ENCODE measurements at regions not wholly inside any gene's neighbourhood (a gene's known extent, or its start where the extent isn't known, plus 50 kb on each side); places are given as distances from the start of the nearest gene placed in this dataset.
"Not testable (repeated sequence)": the region's sequence is repeated elsewhere in the genome, so short reads cannot be mapped to it uniquely, and the experiment has no call there.

DNA sequence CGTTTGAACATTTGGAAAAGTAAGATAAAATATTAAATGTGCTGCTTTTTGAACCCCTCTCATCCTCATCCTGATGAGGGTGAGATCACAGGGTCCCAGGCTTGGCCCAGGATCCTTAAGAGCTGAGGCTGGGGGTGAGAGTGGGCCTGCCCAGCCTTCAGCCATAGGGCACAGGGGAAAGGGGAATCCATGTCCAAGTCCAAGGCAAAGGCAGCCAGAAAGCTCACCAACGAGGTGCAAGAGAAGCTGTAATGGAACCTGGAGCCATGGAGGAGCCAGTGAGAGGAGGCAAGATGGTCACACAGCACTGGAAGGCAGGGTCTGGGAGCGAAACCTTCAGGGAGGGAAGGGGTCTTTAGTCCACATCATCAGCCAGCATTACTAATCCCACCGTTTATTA, 191.9 kb downstream of the RRAGC start:
- DNase-seq (ENCODE audit: low read depth), result no peak

DNA sequence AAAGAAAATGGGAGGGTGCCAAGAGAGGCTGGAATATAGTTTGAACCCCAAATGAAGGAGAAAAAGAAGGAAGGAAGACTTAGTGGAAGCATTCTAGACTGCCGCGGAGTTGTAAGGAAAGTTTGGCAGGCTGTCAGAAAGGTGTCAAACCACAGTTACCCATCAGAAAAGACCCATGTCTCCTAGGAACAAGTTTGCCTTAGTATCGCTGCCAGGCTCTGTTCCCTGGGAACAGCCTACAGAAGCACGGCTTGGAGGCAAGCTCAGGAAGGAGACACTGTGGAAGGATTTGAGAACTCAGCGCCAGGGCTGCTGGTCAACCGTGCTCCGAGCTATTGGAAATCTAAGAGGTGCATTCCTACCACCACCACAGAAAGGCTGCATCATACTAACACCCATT, 197.4 kb downstream of the RRAGC start:
- DNase-seq (ENCODE audit: low read depth), result no peak

DNA sequence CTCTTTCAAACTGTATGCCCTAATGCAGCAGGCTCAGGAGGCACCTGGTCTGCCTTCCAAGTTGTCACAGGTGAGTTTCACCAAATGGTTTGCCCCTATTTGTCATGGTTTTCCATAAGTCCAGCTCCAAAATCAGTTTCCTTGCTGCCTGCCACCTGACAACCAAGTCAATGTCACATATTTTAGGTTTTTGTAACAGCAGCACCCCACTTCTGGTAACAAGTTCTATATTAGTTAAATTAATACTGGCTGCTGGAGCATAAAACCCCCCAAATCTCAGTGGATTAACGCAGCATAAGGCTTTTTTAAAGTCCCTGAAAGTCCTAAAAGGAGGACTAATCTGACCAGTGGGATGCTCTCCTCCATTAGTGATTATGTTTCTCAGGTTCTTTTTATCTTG, 200.7 kb downstream of the RRAGC start:
- no peak for DNase-seq (ENCODE audit: low read depth)

DNA sequence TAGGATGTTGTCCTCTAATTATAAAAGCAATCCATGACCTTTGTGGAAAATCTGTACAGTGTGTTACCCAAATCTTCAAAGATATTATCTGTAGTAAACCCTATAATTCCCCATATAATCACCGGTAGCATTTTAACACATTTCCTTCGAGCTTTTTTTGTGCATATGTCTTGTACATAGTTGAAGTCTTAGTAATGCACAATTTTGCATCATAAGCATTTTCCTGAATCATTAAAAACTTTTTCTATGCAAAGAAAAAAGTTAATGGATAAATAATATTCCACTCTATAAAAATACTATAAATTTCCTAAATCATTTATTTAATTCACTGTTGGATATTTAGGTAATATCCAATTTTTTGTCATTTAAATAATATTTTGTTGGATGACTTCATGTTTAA, 201.7 kb downstream of the RRAGC start:
- no peak for DNase-seq (ENCODE audit: low read depth)

DNA sequence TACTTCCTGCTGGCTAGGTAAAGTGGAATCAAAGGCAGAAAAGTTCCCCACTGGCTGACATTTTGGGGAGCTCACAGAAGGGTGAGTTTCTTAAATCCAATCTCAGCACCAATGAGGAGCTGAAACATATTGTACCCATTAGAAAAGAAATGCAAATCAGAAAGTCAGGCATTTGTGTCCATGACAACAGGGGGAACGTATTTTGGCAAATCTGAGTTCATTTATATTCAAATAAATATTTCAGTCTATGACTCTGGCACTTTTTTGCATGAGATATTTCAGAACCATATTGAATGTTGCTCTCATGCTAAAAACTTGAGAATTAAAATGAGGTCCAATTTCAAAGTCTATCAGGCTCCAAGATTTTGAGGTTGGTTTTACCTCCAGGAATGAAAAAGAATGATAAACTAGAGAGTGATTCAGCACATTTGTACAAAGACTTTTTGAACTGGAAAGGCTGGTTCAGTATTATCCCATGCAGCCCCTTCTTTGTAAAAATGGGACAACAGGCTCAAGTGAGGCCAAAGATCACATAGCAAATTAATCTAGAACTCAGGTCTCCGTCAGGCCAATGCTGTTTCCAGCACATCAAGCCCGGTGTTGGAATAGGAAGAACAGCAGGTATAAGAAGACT, 202.2 kb downstream of the RRAGC start:
- DNase-seq (ENCODE audit: low read depth), result no peak

DNA sequence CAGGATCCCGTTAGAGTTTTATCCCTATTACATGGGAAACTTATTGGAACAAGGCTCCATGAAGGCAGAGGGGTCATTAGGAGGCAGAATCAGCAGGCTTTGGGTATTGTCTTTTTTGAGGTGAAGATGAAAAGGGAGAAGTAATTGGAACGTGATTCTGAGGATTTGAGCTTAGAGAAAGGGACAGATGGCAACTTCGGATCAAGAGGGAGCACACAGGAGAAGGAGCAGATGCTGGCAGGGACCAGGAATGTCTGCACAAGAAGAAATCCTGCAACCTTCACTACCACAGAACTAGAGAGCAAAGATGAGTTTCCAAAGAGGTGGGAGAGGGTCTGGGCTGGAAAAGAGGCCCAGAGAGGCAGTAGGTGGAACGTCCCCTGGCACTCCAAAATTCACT, 202.8 kb downstream of the RRAGC start:
- DNase-seq (ENCODE audit: low read depth), result no peak

DNA sequence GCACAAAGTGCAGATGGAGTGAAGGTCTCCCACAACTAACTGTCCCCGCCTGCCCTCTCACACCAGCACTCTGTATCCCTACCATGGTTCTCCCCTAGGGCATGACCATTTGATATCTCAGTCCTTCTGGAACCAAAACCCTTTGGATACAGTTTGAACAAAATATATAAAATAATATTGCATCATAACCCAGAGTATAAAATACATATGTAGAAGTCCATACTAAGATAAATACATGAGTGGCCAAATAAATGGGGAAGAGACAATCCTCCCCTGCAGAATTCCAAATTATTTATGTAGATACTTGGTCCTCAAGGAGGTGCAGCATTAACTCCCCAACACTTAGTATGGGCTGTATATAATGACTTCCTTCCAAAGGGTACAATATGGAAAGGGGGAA, 207.4 kb downstream of the RRAGC start:
- no peak for DNase-seq (ENCODE audit: low read depth)

DNA sequence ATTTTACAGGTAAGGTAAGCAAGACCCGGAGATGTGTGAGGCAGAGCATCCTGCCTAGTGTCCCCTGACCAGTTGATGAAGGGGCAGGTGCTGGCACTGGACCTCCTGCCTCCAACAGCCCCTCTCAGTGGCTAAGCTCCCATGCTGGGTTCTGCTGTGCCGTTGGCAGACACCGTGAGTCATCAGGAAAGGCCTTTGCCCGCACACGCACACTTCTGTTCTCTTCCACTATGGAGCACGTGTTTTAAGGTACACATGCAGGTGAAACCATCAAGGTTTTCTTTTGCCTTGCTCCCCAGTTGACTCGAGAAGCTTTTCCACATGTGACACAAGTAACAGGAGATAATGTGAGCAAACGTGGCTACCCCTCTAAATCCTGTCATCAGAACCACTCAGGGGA, 207.9 kb downstream of the RRAGC start:
- no peak for DNase-seq (ENCODE audit: low read depth)

DNA sequence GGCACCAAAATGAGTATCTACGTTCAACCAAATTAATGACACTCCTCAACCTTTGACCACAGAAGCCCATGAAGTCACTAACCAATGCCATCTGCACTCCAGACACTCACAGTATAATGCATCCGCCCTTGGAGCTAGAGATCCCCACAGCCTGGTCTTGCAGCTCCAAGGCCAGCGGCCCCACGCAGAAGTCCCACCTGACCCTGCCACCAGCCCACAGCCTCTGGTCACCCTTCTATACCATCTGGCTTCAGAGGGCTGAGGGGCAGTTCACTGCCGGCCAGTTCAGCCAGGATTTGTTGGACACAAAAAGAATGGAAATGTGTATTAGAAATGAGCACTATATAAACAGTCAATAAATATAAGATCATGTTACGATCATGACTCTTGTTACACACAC, 211.2 kb downstream of the RRAGC start:
- DNase-seq (ENCODE audit: low read depth), result no peak

DNA sequence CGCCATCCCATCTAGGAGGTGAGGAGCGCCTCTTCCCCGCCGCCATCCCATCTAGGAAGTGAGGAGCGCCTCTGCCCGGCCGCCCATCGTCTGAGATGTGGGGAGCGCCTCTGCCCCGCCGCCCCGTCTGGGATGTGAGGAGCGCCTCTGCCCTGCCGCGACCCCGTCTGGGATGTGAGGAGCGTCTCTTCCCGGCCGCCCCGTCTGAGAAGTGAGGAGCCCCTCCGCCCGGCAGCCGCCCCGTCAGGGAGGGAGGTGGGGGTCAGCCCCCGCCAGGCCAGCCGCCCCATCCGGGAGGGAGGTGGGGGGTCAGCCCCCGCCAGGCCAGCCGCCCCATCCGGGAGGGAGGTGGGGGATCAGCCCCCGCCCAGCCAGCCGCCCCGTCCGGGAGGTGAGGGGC, 212.2 kb downstream of the RRAGC start:
- DNase-seq (ENCODE audit: low read depth), result not testable (repeated sequence)

DNA sequence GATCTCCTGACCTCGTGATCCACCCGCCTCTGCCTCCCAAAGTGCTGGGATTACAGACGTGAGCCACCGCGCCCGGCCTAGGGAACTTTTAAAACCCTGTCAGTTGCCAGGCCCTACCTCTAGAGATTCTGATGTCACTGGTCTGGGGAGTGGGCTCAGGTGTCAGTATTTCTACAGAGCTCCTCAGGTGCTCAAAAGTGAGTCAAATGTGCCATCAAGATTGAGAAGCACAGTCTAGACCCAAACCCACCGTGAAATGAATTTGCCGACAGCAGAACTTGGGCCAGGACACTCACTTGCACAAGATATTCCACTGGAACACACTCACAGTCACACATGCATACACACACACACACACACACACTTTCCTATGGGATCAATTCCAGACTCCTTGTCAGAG, 215.5 kb downstream of the RRAGC start:
- DNase-seq (ENCODE audit: low read depth), result no peak

DNA sequence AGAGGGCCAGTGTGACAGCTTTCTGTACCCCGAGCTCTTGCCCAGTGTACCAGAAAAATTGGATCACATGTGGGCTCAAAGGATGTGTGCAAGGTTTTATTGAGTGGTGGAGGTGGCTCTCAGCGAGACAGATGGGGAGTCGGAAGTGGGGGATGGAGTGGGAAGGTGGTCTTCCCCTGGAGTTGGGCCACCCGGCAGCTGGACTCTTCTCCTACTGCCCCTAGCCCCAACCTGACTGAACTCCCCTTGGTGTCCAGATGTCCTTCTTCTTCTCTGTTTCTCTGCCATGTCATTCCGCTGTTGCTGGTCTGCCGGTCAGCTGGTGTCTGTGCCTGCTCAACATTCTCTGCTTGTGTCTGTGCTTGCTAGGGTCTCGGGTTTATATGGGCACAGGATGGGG, 217.9 kb downstream of the RRAGC start:
- no peak for DNase-seq (ENCODE audit: low read depth)

DNA sequence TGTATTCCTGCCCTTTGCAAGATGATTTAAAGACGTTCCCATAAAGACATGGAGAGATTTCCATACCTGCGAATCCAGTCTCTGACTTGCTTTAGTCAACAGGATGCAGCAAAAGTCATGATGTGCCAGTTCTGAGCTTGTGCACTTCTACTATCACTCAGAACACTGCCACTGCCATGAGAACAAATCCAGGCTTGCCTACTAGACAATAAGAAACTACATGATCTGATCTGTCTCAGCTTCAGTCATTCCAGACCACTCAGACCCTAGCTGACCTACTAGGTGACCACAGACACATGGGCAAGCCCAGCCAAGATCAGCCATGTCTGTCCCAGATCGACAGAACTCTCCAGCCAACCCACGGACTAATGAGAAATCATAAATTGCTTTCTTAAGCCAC, 219.2 kb downstream of the RRAGC start:
- DNase-seq (ENCODE audit: low read depth), result no peak

DNA sequence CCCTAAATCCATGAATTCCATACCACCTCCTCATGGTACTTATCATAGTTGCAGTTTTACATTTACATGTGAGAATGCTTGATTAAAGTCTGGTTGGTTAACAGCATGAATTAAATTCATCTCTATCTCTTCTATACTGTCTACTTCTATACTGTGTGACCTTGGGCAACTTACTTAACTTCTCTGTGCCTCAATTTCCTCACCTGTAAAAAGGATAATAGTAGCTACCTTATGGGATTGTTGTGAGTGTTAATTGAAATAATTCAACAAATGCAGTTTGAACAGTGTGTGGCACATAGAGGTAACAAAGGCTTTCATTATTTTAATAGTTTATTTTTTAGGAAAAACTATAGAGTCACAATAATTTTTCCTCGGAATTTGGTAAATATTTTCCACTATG, 231.3 kb downstream of the RRAGC start:
- DNase-seq (ENCODE audit: low read depth), result no peak

DNA sequence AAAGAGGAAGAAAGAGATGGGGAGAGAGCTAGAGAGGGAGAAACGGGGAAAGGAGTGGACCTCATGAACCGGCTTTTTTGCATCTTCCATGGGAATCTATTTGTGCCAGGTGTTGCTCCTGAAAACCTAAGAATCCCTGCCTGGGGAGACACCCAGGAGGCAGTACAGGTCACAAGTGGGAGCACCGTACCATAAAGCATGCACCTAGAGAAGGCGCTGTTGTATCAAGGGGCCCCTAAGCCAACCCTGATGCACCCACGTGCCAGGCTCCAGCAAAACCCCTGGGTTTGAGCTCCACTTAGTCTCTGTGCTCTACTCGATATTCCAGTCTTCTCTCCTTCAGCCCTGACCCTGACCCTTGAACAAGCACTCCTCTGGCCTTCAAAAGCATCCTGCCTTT, 233.6 kb downstream of the RRAGC start:
- DNase-seq (ENCODE audit: low read depth), result no peak

DNA sequence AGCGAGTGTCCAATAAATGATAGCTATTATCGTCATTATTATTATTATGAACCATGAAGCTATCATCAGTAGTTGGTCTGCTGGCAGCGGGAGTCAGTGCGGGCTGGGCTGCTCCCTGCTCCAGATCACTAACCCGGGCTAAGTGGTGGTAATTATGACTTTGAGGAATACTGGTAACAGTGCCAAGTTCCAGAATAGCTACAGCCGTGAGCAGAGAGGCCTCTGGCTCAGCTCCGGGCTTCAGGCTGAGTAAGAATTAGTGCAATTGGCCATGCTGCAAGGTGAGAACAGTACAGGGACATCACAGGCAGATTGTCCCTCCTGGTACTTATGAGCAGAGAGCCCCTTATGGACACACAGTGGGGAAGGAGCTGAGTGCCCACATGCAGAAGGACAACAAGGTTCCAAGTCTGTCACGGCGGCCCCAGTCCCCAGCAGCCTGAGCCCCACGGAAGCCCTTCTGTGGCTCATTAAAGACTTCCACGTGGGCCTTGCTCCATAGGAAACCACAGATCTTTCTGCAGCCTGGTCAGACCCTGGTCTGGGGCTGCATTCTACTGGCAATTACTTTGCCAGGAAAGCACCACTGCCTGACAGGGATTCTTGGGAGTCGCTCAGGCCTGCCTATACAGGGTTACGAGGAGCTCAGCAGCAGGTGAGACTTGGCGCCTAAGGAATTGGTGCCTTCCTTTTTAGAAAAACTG, 235.1 kb downstream of the RRAGC start:
- no peak for DNase-seq (ENCODE audit: low read depth)

DNA sequence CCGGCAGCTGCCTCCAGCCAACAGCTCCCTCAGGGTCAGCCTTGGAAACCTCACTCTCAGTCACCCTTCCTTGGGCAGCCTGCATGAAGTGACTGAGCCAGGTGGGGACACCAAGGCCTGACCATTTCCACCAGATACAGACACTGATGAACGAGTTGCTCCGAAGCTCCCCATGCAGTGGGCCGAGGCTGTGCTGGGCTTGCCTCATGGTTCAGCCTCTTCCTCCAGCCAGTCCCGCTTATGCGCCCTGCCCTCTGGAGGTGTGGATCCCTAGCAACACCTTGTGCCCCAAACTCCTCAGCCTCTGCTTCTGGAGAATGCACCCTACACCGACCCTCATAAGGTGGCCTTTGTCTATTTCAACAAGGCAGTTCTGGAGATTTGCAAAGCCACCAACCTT, 236.0 kb downstream of the RRAGC start:
- DNase-seq (ENCODE audit: low read depth), result no peak

DNA sequence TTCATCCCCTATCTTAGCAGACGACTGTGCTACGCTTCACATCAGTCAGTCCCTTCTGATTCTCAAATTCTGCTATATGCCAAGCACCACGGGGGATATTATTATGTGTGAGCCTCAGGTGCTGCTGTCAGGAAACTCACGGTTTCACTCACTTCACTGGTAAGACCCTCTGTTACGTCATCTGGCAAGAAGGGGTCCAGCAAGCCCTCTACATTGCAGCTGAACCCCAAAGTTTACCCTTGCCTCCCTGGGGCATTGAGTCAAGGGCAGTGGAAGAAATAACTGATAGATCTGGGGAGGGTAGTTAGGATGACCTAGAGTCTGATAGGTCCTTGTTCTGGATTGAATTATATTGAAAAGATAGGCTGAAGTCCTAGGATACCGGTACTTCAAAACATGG, 237.4 kb downstream of the RRAGC start:
- DNase-seq (ENCODE audit: low read depth), result no peak

DNA sequence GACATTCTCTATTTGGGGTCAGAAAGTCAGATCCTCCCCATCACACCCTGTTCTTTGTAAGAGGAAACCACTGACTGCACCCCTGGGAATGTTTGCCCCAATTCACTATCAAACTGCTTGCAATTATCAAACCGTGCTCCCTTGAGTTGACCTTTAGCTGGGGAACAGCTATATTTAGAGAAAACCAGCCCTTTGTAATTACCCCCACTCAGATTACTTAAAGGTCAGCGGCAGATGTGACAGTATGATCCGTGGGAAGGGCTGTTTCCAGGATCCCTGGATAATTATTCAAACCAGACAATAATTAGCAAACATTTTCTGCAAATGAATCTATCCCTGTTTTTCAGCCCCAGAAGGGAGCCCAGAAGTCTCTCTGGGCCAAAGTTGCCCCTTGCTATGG, 242.7 kb downstream of the RRAGC start:
- DNase-seq (ENCODE audit: low read depth), result no peak

DNA sequence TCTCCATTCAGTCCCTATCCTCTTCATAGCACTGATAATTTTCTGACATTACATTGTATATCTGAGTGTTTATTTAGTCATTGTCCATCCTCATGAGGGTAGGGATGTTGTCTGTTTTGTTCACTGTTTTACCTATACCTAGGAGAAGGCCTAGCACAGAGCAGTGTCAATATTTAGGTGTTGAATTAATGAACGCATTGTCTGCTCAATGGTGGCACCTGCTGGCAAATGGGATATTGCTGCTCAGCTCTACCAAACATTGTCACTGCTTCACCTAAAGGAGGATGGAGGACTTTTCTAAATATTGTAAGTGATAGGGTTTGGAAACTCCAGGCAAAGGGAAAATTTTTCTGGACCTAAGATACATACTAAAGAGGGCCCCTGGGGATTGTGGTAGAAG, 243.9 kb downstream of the RRAGC start:
- DNase-seq (ENCODE audit: low read depth), result no peak

DNA sequence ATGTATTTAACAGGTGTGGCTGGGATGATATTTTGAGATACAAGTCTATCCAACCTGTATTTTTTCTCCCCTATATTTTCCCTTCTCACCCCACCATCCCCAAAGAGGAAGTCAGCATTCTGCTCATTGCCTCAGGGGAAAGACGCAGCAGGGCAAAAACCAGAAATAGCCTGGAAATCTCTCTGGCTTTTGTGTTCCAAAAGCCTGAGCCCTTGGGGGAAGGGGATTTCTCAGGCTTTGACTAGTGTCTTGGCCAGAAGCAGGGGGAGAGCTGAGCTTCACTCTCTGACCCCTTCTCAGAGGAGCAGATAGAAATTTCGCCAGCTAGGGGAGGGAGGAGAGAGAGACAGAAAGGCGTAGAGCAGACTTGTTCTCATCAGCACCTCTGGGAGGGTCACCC, 244.7 kb downstream of the RRAGC start:
- DNase-seq (ENCODE audit: low read depth), result no peak

DNA sequence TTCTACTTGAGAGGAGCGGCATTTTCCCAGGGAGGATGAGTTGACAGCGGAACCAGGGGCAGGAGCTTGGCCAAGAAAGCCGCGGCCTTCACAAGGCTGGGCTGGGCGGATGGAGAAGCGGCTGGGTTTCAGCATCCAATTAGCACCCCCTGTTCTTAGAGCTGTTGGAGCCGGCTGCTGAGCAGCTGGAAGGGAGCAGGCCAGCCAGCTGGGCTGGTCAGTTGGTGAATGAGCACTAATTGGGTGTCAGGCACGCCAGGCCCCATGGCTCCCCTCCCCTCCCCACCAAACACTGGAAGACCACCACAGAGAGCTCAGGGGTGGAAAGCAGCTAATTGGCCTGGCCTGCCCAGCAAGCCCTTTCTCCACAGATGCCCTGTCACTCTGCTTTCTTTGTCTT, 245.6 kb downstream of the RRAGC start:
- DNase-seq (ENCODE audit: low read depth), result no peak

DNA sequence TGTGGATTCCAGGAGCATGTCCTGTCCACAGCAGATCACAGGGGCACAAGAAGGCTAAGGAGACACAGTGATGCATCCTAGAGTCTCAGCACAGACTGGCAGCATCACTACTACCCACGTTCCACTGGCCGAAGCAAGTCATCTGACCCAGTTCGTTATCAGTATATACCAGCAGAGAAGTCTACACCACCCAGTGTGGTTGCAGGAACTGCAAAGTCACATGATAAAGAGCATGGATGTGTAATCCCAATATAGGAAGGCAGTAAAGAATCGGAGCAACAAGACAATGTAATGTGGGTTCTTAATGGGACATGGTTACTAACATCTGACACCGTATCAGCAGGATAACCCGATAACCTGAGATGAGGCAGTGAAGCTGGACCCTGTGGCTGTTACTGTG, 246.6 kb downstream of the RRAGC start:
- no peak for DNase-seq (ENCODE audit: low read depth)

DNA sequence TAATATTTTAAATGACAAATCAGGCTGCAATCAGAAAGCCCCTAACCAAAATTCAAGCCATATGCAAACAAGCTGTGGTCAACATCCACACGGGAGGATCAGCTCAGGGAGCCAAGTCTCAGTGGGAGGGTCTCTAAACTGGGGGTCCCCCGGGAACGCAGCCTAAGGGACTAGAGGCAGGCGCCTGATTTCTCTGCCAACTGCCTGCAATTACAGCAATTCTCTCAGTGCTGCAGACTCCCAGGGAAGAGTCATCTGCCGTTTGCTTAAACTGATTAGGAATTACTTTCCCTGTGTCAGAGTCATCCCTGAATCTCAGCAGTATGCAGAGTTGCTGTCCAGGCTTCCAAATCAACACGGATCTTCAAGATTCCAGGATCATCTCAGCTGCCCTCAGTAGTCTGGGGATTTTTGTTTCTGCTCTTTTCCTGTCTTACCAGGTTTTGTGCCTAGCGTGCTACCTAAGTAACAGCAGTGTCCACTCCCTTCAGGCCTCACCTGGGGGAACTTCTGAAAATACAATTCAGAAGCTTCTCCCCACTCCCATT, 247.8 kb downstream of the RRAGC start:
- no peak for DNase-seq (ENCODE audit: low read depth)
